GM12878 (cell line): ENCODE measurements at regions not wholly inside any gene's neighbourhood (a gene's known extent, or its start where the extent isn't known, plus 50 kb on each side); places are given as distances from the start of the nearest gene placed in this dataset.

Experiments used
- ASH2L ChIP-seq: fragments of 300-600, 200-600 bp; sonication (generic); IDR thresholded peaks from 2 replicates; pipeline ENCODE4 v1.6.1; 2017; ENCODE audit warnings: low read depth, mild to moderate bottlenecking, borderline replicate concordance
- CTCF ChIP-seq, 3 experiments: IDR thresholded peaks in 2 of 3; conservative IDR thresholded peaks in 1 of 3; 2 replicates each; pipeline ENCODE4 v1.5.1; 2011; ENCODE audit warnings: low read depth in 3 of 3, low read length in 3 of 3, mild to moderate bottlenecking in 3 of 3, control low read depth in 2 of 3, moderate library complexity in 2 of 3, inconsistent platforms in 1 of 3, mixed read lengths in 1 of 3; ENCODE audit not compliant: control insufficient read depth in 2 of 3, insufficient read depth in 1 of 3; ENCODE audit errors: extremely low read depth in 1 of 3
- EP300 ChIP-seq, 2 experiments: fragments of 150-350 bp in 1 of 2; IDR thresholded peaks; 2 replicates each; pipeline ENCODE4 v1.6.1; 2011 to 2012; ENCODE audit warnings: low read depth in 2 of 2, low read length in 2 of 2, borderline replicate concordance in 1 of 2, improper control_type of control experiment in 1 of 2, inconsistent platforms in 1 of 2; ENCODE audit not compliant: control insufficient read depth in 1 of 2
- KDM1A ChIP-seq: fragments of 200-600 bp; sonication (generic); IDR thresholded peaks from 2 replicates; pipeline ENCODE4 v1.6.1; 2016; ENCODE audit warnings: borderline replicate concordance
- MXI1 ChIP-seq: fragments of 150-350 bp; IDR thresholded peaks from 2 replicates; pipeline ENCODE4 v1.6.1; 2011; ENCODE audit warnings: low read depth, mild to moderate bottlenecking, inconsistent platforms, low read length, improper control_type of control experiment
- POLR2A ChIP-seq: IDR thresholded peaks from 2 replicates; pipeline ENCODE4 v1.6.1; 2011; ENCODE audit warnings: low read depth, mild to moderate bottlenecking, low read length
- POLR2AphosphoS5 ChIP-seq: IDR thresholded peaks from 2 replicates; pipeline ENCODE4 v1.6.1; 2011; ENCODE audit warnings: mild to moderate bottlenecking, low read length, inconsistent platforms
- RAD51 ChIP-seq: fragments of 450-650 bp; IDR thresholded peaks from 2 replicates; pipeline ENCODE4 v1.6.1; 2016; ENCODE audit warnings: moderate library complexity, mild to moderate bottlenecking, inconsistent platforms
- SIN3A ChIP-seq: IDR thresholded peaks from 2 replicates; pipeline ENCODE4 v1.6.1; 2012; ENCODE audit warnings: low read depth, low read length, improper control_type of control experiment
- SMC3 ChIP-seq: IDR thresholded peaks from 2 replicates; pipeline ENCODE4 v1.6.1; 2011; ENCODE audit warnings: low read length, improper control_type of control experiment, borderline replicate concordance
- SUZ12 ChIP-seq: fragments of 200-600 bp; sonication (generic); IDR thresholded peaks from one replicate; pipeline ENCODE4 v1.6.1; 2018; ENCODE audit warnings: antibody characterized with exemption, mild to moderate bottlenecking; ENCODE audit not compliant: unreplicated experiment
- ZNF24 ChIP-seq: fragments of 450-650 bp; IDR thresholded peaks from 2 replicates; pipeline ENCODE4 v1.6.1; 2017; ENCODE audit warnings: antibody characterized with exemption, mild to moderate bottlenecking

GRCh38 chr13:88866195-88866594, 1195.0 kb downstream of the SLITRK5 start:
- TF ChIP-seq POLR2AphosphoS5 (no peak), ASH2L (no peak), POLR2A (no peak), SMC3 (no peak), RAD51 (no peak), KDM1A (no peak), EP300 (IDR thresholded peaks at IDR 0.05; ENCODE audit: borderline replicate concordance in 1 of 2, control insufficient read depth in 1 of 2, low read depth in 2 of 2, low read length in 2 of 2) (no peak), SIN3A (no peak), ZNF24 (no peak), SUZ12 (no peak), MXI1 (no peak), CTCF (IDR thresholded peaks at IDR 0.05 in 2 of 3, conservative IDR thresholded peaks at IDR 0.05 in 1 of 3; ENCODE audit: control insufficient read depth in 2 of 3, extremely low read depth in 1 of 3, insufficient read depth in 1 of 3, low read depth in 3 of 3, low read length in 3 of 3) (no peak)
